Left lung (tissue), 4 donors: ENCODE measurements at regions not wholly inside any gene's neighbourhood (a gene's known extent, or its start where the extent isn't known, plus 50 kb on each side); places are given as distances from the start of the nearest gene placed in this dataset.
"Not testable (repeated sequence)": the region's sequence is repeated elsewhere in the genome, so short reads cannot be mapped to it uniquely, and the experiment has no call there.

Source experiments
- ATAC-seq: fragments of 200-7000 bp; cut with Tn5 transposase; one replicate; pipeline ENCODE4 v1.9.1; 2020; ENCODE audit warnings: moderate library complexity
- DNase-seq, 4 donors: peaks; one replicate each; pipeline ENCODE4 v3.0.0-alpha.2; 2013 to 2020
- H3K27ac ChIP-seq, 2 donors: fragments of 200-600 bp; sonication (generic) in 1 of 2; one replicate each; pipeline versions ENCODE4 v1.5.0 to v1.8.0; 2020 to 2021
- H3K27me3 ChIP-seq, 2 donors: fragments of 200-600 bp; sonication (generic) in 1 of 2; one replicate each; pipeline versions ENCODE4 v1.5.0 to v1.8.0; 2020 to 2021
- H3K36me3 ChIP-seq, 2 donors: fragments of 200-600 bp; sonication (generic) in 1 of 2; one replicate each; pipeline versions ENCODE4 v1.5.0 to v1.8.0; 2020 to 2021
- H3K4me1 ChIP-seq, 2 donors: fragments of 200-600 bp; one replicate each; pipeline ENCODE4 v1.8.0; 2021
- H3K4me3 ChIP-seq, 2 donors: fragments of 200-600 bp; sonication (generic) in 1 of 2; one replicate each; pipeline versions ENCODE4 v1.5.0 to v1.8.0; 2020 to 2021; ENCODE audit warnings: mild to moderate bottlenecking in 1 of 2
- H3K9me3 ChIP-seq, 2 donors: fragments of 200-600 bp; sonication (generic) in 1 of 2; one replicate each; pipeline versions ENCODE4 v1.5.0 to v1.8.0; 2020 to 2021
- intact Hi-C, 2 donors: fragments of 100-400 bp; cut with DNase I; formaldehyde crosslinking; loops; one replicate each; pipeline versions ENCODE4 v1.11.2 to v1.14.2; 2022
- TF ChIP-seq, protein P1 (sequence below), 2 donors: fragments of 200-600 bp; sonication (generic) in 1 of 2; IDR thresholded peaks; one replicate each; pipeline versions ENCODE4 v1.5.0 to v1.8.0; 2021; ENCODE audit warnings: antibody characterized with exemption in 2 of 2
- donor health status: DM: no; HTN: yes; CAD: no.
- donor health status: DM: no; HTN: no; CAD: no.

DNA sequence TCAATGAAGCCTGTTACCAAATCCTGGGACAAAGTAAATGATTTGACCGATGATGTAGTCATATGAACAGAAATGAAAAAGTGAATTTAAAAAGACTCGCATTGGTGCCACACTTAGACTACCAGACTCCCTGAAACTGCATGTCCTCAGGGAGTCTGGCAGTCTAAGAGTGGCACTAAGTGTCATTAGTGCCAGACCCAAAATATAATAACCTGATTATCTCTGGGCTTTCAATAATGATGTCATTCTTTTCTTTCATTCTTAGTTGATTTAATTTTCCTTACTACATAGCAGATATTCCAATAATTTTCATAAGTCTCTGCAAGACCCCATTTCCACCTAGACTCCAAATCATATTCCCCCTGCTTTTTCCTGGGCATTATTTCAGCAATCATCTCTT lies 59.0 kb downstream of the OR2K2 start:
- peaks cover 0 to 5% of the 10 kb centered on the region in 2 donors for H3K9me3 ChIP-seq
- TF ChIP-seq, protein P1, sequence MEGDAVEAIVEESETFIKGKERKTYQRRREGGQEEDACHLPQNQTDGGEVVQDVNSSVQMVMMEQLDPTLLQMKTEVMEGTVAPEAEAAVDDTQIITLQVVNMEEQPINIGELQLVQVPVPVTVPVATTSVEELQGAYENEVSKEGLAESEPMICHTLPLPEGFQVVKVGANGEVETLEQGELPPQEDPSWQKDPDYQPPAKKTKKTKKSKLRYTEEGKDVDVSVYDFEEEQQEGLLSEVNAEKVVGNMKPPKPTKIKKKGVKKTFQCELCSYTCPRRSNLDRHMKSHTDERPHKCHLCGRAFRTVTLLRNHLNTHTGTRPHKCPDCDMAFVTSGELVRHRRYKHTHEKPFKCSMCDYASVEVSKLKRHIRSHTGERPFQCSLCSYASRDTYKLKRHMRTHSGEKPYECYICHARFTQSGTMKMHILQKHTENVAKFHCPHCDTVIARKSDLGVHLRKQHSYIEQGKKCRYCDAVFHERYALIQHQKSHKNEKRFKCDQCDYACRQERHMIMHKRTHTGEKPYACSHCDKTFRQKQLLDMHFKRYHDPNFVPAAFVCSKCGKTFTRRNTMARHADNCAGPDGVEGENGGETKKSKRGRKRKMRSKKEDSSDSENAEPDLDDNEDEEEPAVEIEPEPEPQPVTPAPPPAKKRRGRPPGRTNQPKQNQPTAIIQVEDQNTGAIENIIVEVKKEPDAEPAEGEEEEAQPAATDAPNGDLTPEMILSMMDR (IDR thresholded peaks at IDR 0.05): no peak
- no peak overlapping the region for H3K27ac ChIP-seq
- intact Hi-C loops: no loop called here
- no peaks in the 10 kb centered on the region for H3K36me3 ChIP-seq
- H3K27me3 ChIP-seq: no peaks in the 10 kb centered on the region
- DNase-seq (no peak), ATAC-seq (no peak)
- no peak overlapping the region for H3K4me3 ChIP-seq
- H3K4me1 ChIP-seq: no peaks in the 10 kb centered on the region

DNA sequence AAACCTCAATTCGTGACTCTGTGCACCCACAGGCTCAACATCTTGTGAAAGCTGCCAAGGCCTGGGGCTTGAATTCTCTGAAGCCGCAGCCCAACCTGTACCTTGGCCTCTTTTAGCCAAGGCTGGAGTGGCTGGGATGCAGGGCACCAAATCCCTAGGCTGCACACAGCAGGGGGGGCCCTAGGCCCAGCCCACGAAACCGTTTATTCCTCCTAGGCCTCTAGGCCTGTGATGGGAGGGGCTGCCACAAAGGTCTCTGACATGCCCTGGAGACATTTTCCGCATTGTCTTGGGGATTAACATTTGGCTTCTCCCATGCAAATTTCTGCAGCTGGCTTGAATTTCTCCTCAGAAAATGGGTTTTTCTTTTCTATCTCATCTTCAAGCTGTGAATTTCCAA lies 64.0 kb downstream of the OR2K2 start:
- H3K27me3 ChIP-seq, intact Hi-C loops, H3K36me3 ChIP-seq, ATAC-seq, H3K4me1 ChIP-seq, H3K4me3 ChIP-seq, H3K27ac ChIP-seq, DNase-seq: not testable (repeated sequence)
- H3K9me3 ChIP-seq: peaks cover 0 to 15% of the 10 kb centered on the region in 2 donors

DNA sequence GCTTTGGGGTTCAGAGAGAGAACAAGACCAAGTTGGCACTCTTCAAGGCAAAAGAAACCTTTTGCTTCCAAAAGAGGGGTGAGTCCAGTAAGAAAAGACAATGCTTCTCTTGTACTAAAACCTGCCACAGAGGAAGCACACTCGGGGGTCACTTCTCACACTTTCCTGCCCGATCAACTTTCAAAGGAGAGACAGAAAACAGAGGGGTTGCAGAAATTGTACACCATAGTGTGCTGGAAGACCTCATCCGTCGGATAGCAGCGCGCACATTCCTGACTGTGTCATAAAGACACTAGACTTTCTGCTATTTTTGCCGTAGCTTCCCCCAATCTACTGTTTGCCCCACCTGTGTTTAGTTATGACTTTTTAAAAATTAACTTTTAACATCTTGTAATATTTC lies 66.9 kb downstream of the OR2K2 start:
- Histone ChIP-seq H3K36me3 (no peaks in the 10 kb centered on the region), H3K9me3 (peaks cover 0 to 15% of the 10 kb centered on the region in 2 donors), H3K27ac (no peak overlapping the region), H3K4me3 (no peak overlapping the region), H3K27me3 (peaks cover 0 to 4% of the 10 kb centered on the region in 2 donors), H3K4me1 (no peaks in the 10 kb centered on the region)
- intact Hi-C loops: no loop called here
- ATAC-seq (no peak), DNase-seq (no peak)
- TF ChIP-seq, protein P1 (IDR thresholded peaks at IDR 0.05): no peak

DNA sequence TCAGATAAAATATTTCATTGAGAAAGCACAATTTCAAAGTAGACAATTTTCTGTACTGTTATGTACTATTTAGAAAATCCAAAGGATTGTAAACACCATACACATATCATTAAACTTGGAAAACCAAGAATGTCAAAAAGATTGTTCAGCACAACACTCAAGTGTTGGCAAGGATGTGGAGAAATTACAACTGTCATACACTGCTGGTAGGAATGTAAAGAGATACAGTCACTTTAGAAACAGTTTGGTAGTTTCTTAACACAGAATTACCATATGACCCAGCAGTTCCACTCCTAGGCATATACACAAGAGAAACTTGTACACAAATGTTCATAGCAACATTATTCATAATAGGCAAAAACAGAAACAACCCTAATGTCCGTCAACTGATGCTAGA lies 71.2 kb downstream of the OR2K2 start:
- DNase-seq (peak in 2 of 4 donors; percentile 18 to 28), ATAC-seq (no peak)
- no peak overlapping the region for H3K4me3 ChIP-seq
- H3K27me3 ChIP-seq: peaks cover 0 to 4% of the 10 kb centered on the region in 2 donors
- TF ChIP-seq, protein P1 (IDR thresholded peaks at IDR 0.05): no peak
- no peak overlapping the region for H3K27ac ChIP-seq
- no peaks in the 10 kb centered on the region for H3K36me3 ChIP-seq
- peaks cover 0 to 2% of the 10 kb centered on the region in 2 donors for H3K4me1 ChIP-seq
- H3K9me3 ChIP-seq: no peaks in the 10 kb centered on the region
- intact Hi-C loops: no loop called here

DNA sequence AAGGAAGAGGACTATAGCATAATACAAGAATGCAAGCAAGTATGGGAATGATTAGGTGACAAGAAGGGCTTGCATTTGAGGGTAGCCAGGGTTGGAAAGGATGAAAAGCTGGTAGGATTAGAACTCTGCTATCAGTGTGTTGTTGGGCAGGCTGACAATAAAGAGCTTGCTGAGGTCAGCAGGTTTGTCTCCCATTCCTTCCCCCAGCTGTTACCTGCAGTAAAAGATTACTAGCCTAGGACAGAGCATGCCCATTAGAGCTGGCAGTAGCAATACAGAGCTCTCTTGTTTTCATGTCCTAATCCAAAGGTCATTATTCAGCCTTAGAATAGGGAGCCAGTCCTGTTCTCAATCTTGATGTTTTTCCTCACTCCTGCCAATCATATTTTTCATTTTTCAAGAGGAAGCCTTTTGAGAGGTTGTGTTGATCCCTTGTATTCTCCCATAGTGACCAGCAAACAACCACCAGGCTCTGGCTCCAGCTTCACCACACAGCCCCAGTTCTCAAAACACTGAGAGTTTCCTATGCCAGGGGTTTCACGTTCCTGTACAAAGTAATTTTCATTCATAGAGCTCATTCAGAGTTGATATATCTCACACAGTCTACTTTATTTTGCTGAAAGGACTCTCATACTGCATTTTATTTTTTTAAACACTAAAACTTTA lies 71.7 kb downstream of the OR2K2 start:
- intact Hi-C loops: no loop called here
- DNase-seq (peak in 1 of 4 donors; percentile 8), ATAC-seq (no peak)

More for the DNA sequence above, 71.7 kb downstream of the OR2K2 start:
- no peak overlapping the region for H3K4me3 ChIP-seq
- peaks cover 0 to 2% of the 10 kb centered on the region in 2 donors for H3K27me3 ChIP-seq
- no peaks in the 10 kb centered on the region for H3K9me3 ChIP-seq
- TF ChIP-seq, protein P1 (IDR thresholded peaks at IDR 0.05): no peak
- H3K4me1 ChIP-seq: peaks cover 0 to 6% of the 10 kb centered on the region in 2 donors
- H3K27ac ChIP-seq: no peak overlapping the region
- no peaks in the 10 kb centered on the region for H3K36me3 ChIP-seq
